GM12865 (cell line): ENCODE measurements at regions not wholly inside any gene's neighbourhood (a gene's known extent, or its start where the extent isn't known, plus 50 kb on each side); places are given as distances from the start of the nearest gene placed in this dataset.

Experiments
- DNase-seq: peaks from one replicate; pipeline ENCODE4 v3.0.0; 2010; ENCODE audit warnings: low read depth
- H3K4me3 ChIP-seq: 2 replicates; pipeline ENCODE4 v1.5.1; 2011; ENCODE audit warnings: mild to moderate bottlenecking, low read depth, low read length, control low read depth
- TF ChIP-seq, protein P1 (sequence below): IDR thresholded peaks from 2 replicates; pipeline ENCODE4 v1.5.1; 2011; ENCODE audit warnings: low read length, control low read depth, low read depth, inconsistent platforms; ENCODE audit not compliant: insufficient read depth; ENCODE audit errors: missing control alignments

DNA sequence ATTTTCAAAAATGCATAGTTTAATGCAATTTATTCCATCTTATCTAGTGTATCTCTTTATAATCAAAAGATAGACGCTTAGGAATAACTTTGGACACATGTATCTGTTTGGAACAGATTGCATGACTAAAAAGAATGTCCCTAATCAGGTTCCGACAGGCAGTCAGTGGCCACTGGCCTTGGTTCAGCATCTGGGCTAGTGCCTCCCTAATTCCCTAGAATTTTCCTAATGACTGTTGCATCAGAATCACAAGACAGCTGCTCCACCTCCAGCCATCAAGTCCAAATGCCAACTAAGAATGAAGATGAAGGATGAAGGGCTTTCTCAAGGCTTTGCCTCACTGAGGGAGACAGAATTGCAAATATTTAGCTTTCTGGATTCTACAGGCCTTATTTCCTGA, 173.8 kb downstream of the EFNB2 start:
- no peak overlapping the region for H3K4me3 ChIP-seq
- no peak for DNase-seq
- TF ChIP-seq, protein P1, sequence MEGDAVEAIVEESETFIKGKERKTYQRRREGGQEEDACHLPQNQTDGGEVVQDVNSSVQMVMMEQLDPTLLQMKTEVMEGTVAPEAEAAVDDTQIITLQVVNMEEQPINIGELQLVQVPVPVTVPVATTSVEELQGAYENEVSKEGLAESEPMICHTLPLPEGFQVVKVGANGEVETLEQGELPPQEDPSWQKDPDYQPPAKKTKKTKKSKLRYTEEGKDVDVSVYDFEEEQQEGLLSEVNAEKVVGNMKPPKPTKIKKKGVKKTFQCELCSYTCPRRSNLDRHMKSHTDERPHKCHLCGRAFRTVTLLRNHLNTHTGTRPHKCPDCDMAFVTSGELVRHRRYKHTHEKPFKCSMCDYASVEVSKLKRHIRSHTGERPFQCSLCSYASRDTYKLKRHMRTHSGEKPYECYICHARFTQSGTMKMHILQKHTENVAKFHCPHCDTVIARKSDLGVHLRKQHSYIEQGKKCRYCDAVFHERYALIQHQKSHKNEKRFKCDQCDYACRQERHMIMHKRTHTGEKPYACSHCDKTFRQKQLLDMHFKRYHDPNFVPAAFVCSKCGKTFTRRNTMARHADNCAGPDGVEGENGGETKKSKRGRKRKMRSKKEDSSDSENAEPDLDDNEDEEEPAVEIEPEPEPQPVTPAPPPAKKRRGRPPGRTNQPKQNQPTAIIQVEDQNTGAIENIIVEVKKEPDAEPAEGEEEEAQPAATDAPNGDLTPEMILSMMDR: no peak

DNA sequence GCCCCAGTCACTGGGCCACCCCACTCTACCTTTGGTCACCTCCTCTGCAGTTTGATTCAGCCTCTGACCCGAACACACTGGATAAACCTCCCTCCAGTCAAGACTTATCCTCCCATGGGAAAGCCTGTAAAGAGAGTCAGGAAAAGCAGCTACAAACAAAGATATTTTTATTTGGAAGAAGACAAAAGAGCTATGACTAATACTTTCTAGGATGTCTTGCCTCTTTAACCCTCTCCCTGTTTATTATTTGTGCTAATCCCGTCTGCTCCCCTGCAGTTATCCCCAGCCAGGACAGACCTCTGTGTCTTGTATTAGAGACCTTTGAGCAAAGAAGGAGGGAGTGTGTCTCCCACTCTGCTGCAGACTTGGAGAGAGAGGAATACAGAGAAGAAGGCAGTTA, 178.3 kb downstream of the EFNB2 start:
- no peak overlapping the region for H3K4me3 ChIP-seq
- no peak for DNase-seq
- TF ChIP-seq, protein P1: no peak

- no peak overlapping the region for H3K4me3 ChIP-seq
- TF ChIP-seq, protein P1: no peak
- no peak for DNase-seq
These were observed 179.6 kb downstream of the EFNB2 start for GRCh38 chr13:106355866-106356265.

GRCh38 chr13:106354961-106355360, 180.5 kb downstream of the EFNB2 start:
- no peak for DNase-seq
- TF ChIP-seq, protein P1: no peak
- H3K4me3 ChIP-seq: no peak overlapping the region

- H3K4me3 ChIP-seq: no peak overlapping the region
- TF ChIP-seq, protein P1: no peak
- DNase-seq: no peak
These were observed 182.6 kb downstream of the EFNB2 start for GRCh38 chr13:106352850-106353249.

DNA sequence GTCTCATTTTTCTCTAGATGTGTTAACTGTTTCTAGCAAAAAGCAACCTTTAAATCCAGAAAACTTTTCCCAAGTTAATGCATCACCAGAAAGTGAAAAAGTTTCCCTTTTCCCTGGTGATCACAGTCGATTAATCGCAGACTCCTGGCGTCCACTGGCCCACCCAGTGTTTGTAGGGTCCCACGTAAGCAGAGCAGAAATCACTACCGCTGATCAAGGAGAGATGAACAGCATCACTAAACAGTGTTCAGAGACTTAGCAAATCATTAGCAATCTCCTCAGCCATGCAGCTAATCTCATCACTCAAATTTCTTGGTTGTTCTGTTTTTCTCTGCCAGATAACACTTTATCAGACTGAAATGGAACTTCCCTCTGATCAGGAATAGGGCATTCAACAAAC, 184.2 kb downstream of the EFNB2 start:
- TF ChIP-seq, protein P1: no peak
- no peak for DNase-seq
- H3K4me3 ChIP-seq: no peak overlapping the region

- no peak overlapping the region for H3K4me3 ChIP-seq
- DNase-seq: no peak
- TF ChIP-seq, protein P1: no peak
These were observed 185.3 kb downstream of the EFNB2 start for GRCh38 chr13:106350208-106350607.
